Central memory CD4-positive, alpha-beta T cell (primary cell): ENCODE measurements at regions not wholly inside any gene's neighbourhood (a gene's known extent, or its start where the extent isn't known, plus 50 kb on each side); places are given as distances from the start of the nearest gene placed in this dataset.
"Not testable (repeated sequence)": the region's sequence is repeated elsewhere in the genome, so short reads cannot be mapped to it uniquely, and the experiment has no call there.

Experiments
- DNase-seq: peaks from one replicate; pipeline ENCODE4 v3.0.0; 2022

- DNase-seq: not testable (repeated sequence)
These were observed 201.2 kb upstream of the PCDH18 start for GRCh38 chr4:137733174-137734141.

GRCh38 chr4:137722910-137723309 lies 190.6 kb upstream of the PCDH18 start:
- DNase-seq: no peak

- no peak for DNase-seq
These were observed 179.2 kb upstream of the PCDH18 start for GRCh38 chr4:137711502-137711901.

- no peak for DNase-seq
These were observed 175.3 kb upstream of the PCDH18 start for GRCh38 chr4:137707626-137708025.

GRCh38 chr4:137707102-137707620 lies 174.9 kb upstream of the PCDH18 start:
- DNase-seq: no peak

GRCh38 chr4:137705171-137705783 lies 173.0 kb upstream of the PCDH18 start:
- no peak for DNase-seq

- DNase-seq: no peak
These were observed 170.9 kb upstream of the PCDH18 start for GRCh38 chr4:137703195-137703594.

- DNase-seq: no peak
These were observed 170.2 kb upstream of the PCDH18 start for GRCh38 chr4:137702512-137702911.

GRCh38 chr4:137701401-137701800 lies 169.1 kb upstream of the PCDH18 start:
- DNase-seq: no peak

- DNase-seq: no peak
These were observed 168.5 kb upstream of the PCDH18 start for GRCh38 chr4:137700751-137701150.

- DNase-seq: no peak
These were observed 167.8 kb upstream of the PCDH18 start for GRCh38 chr4:137700072-137700471.

- DNase-seq: no peak
These were observed 161.8 kb upstream of the PCDH18 start for GRCh38 chr4:137694138-137694537.

- DNase-seq: no peak
These were observed 161.3 kb upstream of the PCDH18 start for GRCh38 chr4:137693641-137694040.

- DNase-seq: no peak
These were observed 159.9 kb upstream of the PCDH18 start for GRCh38 chr4:137692205-137692604.

- DNase-seq: no peak
These were observed 156.4 kb upstream of the PCDH18 start for GRCh38 chr4:137688651-137689050.

- no peak for DNase-seq
These were observed 153.1 kb upstream of the PCDH18 start for GRCh38 chr4:137685357-137685756.

GRCh38 chr4:137681081-137681480 lies 148.8 kb upstream of the PCDH18 start:
- no peak for DNase-seq

GRCh38 chr4:137678796-137679195 lies 146.5 kb upstream of the PCDH18 start:
- no peak for DNase-seq

GRCh38 chr4:137677863-137678262 lies 145.6 kb upstream of the PCDH18 start:
- DNase-seq: no peak

- DNase-seq: no peak
These were observed 144.2 kb upstream of the PCDH18 start for GRCh38 chr4:137676357-137676998.

GRCh38 chr4:137674066-137674465 lies 141.8 kb upstream of the PCDH18 start:
- no peak for DNase-seq

GRCh38 chr4:137668885-137669545 lies 136.7 kb upstream of the PCDH18 start:
- DNase-seq: no peak

GRCh38 chr4:137664416-137664815 lies 132.1 kb upstream of the PCDH18 start:
- no peak for DNase-seq
